Activated CD8-positive, alpha-beta memory T cell treated with anti-CD3 and anti-CD28 coated beads, Interleukin-2, amount 50 U/mL, for 24 hours (primary cell): ENCODE measurements at regions not wholly inside any gene's neighbourhood (a gene's known extent, or its start where the extent isn't known, plus 50 kb on each side); places are given as distances from the start of the nearest gene placed in this dataset.

ENCODE experiments used
- DNase-seq: peaks from one replicate; pipeline ENCODE4 v3.0.0-alpha.2; 2020; ENCODE audit errors: extremely low read depth

GRCh38 chr13:104256701-104257100 is 1190.5 kb upstream of the SLC10A2 start:
- no peak for DNase-seq

DNA sequence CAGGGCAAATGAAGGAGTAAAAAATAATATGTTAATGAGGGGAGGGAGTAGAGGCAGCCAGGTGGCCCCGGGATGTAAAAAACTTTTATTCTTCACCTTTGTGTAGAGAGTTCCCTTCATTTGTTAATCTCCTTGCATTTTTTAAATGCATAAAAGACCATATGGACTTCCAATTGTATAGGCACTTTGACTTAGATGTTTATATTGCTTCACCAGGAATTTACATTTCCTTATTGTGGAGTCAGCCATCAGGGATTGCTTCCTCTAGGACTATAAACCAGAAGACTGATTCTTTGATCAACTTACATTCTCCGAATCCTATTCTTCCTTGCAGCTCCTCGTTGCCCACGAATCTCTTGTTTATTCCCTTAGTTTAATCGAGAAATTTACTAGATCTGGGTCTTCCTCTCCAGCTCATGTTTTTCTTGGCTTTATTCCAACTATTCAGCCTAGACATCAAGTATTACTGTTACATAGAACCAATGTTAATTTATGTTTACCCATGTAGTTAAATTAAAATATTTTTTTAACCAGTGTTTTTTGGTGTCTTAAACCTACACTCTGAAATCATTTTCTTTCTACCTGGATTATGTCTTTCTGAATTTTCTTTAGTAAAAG is 1187.0 kb upstream of the SLC10A2 start:
- DNase-seq, result no peak

DNA sequence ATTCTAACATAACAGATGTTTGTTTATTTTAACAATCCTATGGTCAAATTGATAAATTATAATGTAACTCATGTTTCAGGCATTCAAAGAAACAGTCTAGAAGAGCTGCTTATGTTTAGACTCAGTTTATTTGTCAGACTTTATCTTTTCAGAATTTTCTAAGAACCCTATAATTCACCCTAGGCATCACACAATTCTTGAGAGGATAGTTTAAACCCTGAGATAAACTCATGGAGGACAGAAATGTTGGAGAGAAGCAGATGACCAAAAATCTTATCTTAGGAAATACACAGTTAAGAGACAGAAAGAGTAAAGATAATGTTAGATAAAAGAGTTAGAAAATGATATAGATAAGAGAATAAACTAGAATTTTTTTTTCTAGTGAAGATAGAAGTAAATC is 1185.7 kb upstream of the SLC10A2 start:
- DNase-seq, result no peak

GRCh38 chr13:104246955-104247354 is 1180.7 kb upstream of the SLC10A2 start:
- DNase-seq, result no peak

GRCh38 chr13:104206450-104207044 is 1140.3 kb upstream of the SLC10A2 start:
- DNase-seq, result no peak

GRCh38 chr13:104204177-104204576 is 1138.0 kb upstream of the SLC10A2 start:
- no peak for DNase-seq

DNA sequence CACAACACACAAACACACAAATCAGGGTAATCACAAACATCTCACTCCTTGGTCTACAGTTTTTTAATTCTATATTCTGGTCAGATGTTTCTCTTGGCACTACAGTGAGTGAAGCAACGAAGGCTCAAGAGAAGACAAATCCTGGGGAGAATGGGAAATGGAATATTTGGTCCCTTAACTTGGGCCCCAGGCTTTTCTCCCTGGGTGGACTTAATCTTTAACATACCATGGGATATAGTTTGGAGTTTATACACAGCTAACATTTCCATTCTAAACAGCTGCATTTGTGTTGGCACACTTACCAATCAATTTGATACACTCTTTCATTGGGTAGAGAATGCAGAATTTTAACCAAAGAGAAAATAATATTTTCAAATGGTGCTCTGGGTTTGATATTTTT is 1132.6 kb upstream of the SLC10A2 start:
- no peak for DNase-seq

DNA sequence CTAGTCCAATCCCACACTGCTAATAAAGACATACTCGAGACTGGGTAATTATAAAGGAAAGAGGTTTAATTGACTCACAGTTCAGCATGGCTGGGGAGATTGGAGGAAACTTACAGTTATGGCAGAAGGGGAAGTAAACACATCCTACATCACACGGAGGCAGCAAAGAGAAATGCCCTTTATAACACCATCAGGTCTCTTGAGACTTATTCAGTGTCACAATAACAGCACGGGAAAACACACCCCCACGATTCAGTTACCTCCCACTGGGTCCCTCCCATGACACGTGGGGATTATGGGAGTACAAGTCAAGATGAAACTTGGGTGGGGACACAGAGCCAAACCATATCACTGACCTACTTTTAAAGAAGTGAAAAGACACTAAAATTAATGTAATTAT is 1130.4 kb upstream of the SLC10A2 start:
- DNase-seq, result no peak

- DNase-seq, result no peak
These were observed 1115.5 kb upstream of the SLC10A2 start for GRCh38 chr13:104181526-104182231.

DNA sequence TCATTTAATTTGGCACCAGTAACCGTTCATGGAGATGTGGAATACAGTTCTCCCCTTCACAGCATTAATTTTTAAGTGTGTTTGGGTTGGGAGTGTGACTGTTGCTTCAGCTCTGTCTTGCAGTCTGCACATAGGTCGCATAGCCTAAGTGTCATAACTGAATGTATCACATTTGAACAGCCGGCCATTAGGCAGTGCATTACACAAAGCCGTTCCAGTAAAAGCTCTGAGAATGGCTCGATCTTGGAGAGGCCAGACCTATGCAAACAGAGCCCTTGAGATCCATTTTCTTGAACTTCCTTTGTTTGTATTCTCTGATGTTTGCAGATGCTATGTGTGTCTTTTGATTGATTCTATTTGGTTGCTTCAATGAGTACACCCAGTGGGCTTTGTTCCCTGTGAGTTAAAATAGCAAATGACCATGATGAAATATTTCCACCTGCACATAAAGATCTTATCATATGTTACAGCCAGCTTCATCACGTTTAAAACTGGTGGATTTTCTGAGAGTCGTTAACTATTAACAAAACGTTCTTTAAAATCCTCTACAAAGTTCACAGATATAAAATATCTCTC is 1104.9 kb upstream of the SLC10A2 start:
- DNase-seq, result no peak

- DNase-seq, result no peak
These were observed 1097.8 kb upstream of the SLC10A2 start for GRCh38 chr13:104163866-104164630.

GRCh38 chr13:104160536-104160935 is 1094.3 kb upstream of the SLC10A2 start:
- DNase-seq, result no peak

DNA sequence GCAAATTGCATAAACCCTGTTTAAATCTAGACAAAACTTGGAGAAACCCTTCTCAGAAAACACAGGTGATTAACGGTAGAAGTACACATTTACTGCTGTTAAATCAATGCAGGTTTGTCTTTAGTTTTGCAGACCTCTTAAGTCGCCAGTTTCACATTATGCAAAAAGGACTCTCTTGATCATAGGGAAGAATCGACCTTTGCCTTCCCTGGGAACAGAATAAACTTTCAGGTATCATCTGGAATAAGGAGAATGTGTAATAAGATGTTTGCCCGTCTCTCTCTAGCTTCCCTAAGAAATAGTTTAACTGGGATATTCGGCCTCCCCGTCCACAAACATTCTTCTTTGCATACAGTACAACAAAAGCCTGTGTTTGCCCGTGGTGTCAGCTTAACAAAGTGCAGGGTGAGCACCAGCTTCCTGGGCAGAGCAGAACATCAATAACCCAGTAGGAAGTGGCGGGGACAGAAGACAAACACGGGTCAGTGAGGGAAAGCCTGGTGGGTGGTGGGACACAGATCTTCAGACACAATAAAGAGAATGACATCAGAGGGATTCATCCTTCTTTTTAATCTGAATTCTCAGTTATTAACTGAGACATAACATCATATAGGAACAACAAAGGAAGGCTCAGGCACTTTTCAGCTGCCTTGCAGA is 1077.7 kb upstream of the SLC10A2 start:
- no peak for DNase-seq

DNA sequence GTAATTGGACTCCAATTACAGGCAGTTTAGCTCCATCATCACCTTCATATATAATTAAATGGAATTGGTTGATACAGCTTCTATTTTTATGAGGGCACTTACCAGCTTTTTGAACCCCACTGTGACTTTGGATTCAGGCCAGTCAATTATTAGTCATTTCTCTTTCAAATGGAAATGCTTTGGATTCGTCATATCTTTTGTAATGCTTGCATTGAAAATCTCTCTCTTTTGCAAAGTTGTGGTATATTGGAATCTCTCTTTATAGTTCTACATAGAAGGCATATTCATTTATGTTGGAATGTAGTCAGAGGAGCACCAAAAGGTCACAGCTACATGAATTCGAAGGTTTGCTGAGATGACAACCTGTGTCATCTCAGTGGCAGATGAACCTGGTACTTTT is 1074.3 kb upstream of the SLC10A2 start:
- no peak for DNase-seq

GRCh38 chr13:104137416-104137815 is 1071.2 kb upstream of the SLC10A2 start:
- DNase-seq, result no peak

DNA sequence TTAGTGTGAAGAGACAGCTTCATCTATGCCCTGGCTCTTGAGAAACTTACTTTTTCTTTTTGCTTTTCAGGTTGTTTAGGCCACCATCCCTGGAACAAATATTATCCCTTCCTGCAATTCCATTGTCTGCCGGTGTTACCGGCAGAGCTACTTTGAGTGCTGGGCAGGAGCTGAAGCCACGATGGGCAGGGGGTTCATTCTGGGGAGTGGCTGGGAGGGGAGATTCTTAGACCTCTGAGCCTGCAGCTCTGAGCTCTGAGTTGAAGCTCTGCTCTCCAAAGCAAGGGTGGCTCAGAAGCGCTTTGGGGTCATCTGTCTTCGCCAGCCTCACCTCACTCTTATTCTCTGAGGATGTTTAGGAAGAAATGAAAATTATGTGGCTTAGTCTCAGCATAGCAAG is 1066.6 kb upstream of the SLC10A2 start:
- DNase-seq, result no peak

- no peak for DNase-seq
These were observed 1047.9 kb upstream of the SLC10A2 start for GRCh38 chr13:104114101-104114500.

DNA sequence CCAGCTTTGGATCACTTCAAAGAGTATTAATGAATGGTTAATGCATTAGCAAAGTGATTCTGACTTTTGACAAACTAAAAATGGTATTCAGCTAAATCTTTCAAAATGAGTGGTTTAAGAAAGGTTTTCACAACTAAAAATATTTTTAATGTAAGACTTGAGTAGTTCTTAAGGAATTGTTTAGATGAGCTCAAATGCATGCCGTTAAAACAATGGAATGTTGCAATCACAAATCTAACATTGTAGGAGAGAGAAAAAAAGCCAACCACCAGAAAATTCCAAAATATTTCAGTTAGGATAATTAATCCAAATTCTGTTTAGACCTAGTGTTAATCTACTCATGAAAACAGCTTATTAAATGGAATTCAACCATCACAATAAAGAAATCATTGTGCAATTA is 1044.8 kb upstream of the SLC10A2 start:
- DNase-seq, result no peak

DNA sequence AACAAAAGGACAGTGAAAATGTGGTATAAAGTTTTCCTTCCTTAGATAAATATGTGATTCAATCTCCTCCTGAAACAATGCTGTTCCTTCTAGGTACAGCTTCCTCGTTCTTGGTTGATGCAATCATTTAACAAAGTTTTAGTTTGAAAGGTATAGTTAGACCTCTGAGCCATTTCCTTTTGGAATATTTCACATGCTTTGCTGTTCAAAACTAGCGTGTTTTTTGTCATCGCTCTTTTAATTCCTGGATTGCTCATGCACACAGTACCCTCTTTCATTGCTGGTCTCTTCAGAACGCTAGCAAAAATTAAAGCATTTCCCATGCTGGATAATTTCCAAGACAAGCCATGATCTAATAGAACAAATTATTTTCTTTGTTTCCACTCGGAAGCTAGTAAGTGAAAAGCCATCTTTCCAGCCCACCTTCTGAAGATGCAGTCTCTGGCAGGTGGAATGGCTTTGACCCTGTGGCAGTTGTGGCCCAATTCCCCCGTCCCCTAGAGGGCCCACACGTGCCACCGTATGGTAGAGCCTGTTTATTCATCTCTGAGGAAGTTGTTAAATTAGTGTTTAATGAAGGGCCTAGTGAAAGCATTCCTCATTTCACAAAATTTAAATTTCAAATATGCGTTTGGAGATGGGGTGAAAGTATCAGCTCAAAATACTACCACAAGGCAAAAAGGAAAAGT is 1040.6 kb upstream of the SLC10A2 start:
- no peak for DNase-seq

- DNase-seq, result no peak
These were observed 1039.5 kb upstream of the SLC10A2 start for GRCh38 chr13:104105418-104106355.
